ENCODE measurements at regions not wholly inside any gene's neighbourhood (a gene's known extent, or its start where the extent isn't known, plus 50 kb on each side); places are given as distances from the start of the nearest gene placed in this dataset.
A peak's percentile ranks its signal among the peaks of the same experiment; 100 is the strongest.

- no peak for DNase-seq
Measured at GRCh38 chr2:64704161-64704560, 50.4 kb upstream of the SERTAD2 start.

- no peak for DNase-seq
Measured at GRCh38 chr2:64704996-64705395, 51.3 kb upstream of the SERTAD2 start.

- DNase-seq, result no peak
Measured at GRCh38 chr2:64707276-64707675, 53.6 kb upstream of the SERTAD2 start.

- DNase-seq, result no peak
Measured at GRCh38 chr2:64708829-64709228, 55.1 kb upstream of the SERTAD2 start.

- DNase-seq, result peak; percentile 48
Measured at GRCh38 chr2:64711252-64711800, 57.6 kb upstream of the SERTAD2 start.

GRCh38 chr2:64713686-64714085 is 60.0 kb upstream of the SERTAD2 start:
- DNase-seq, result no peak

GRCh38 chr2:64716569-64716968 is 62.9 kb upstream of the SERTAD2 start:
- no peak for DNase-seq

- DNase-seq, result no peak
Measured at GRCh38 chr2:64718250-64718885, 64.7 kb upstream of the SERTAD2 start.

- no peak for DNase-seq
Measured at GRCh38 chr2:64720535-64721319, 67.0 kb upstream of the SERTAD2 start.

- no peak for DNase-seq
Measured at GRCh38 chr2:64721320-64721623, 67.6 kb upstream of the SERTAD2 start.

- DNase-seq, result no peak
Measured at GRCh38 chr2:64722291-64723044, 68.8 kb upstream of the SERTAD2 start.

GRCh38 chr2:64727013-64727767 is 73.5 kb upstream of the SERTAD2 start:
- DNase-seq, result peak; percentile 21

GRCh38 chr2:64727843-64728463 is 74.2 kb upstream of the SERTAD2 start:
- DNase-seq, result no peak

GRCh38 chr2:64730551-64731262 is 77.0 kb upstream of the SERTAD2 start:
- DNase-seq, result no peak

- DNase-seq, result no peak
Measured at GRCh38 chr2:64731263-64731643, 77.5 kb upstream of the SERTAD2 start.

- DNase-seq, result no peak
Measured at GRCh38 chr2:64731746-64732145, 78.0 kb upstream of the SERTAD2 start.

- no peak for DNase-seq
Measured at GRCh38 chr2:64732146-64732545, 78.4 kb upstream of the SERTAD2 start.

GRCh38 chr2:64735504-64735903 is 81.8 kb upstream of the SERTAD2 start:
- no peak for DNase-seq

- no peak for DNase-seq
Measured at GRCh38 chr2:64737547-64737946, 83.8 kb upstream of the SERTAD2 start.

- no peak for DNase-seq
Measured at GRCh38 chr2:64738026-64738425, 84.3 kb upstream of the SERTAD2 start.

GRCh38 chr2:64742678-64743077 is 89.0 kb upstream of the SERTAD2 start:
- DNase-seq, result no peak

Data from GDM1 (cell line).